Medulla oblongata (tissue), 1 donor: ENCODE measurements at regions not wholly inside any gene's neighbourhood (a gene's known extent, or its start where the extent isn't known, plus 50 kb on each side); places are given as distances from the start of the nearest gene placed in this dataset.

Experiments
- DNase-seq: peaks from one replicate; pipeline ENCODE4 v3.0.0-alpha.2; 2015; ENCODE audit errors: extremely low spot score

GRCh38 chr1:119302011-119302410, 66.6 kb upstream of the HAO2 start:
- no peak for DNase-seq

GRCh38 chr1:119308130-119308700, 60.4 kb upstream of the HAO2 start:
- no peak for DNase-seq

GRCh38 chr1:119308806-119309205, 59.8 kb upstream of the HAO2 start:
- DNase-seq, result no peak

- DNase-seq, result no peak
These were observed 58.3 kb upstream of the HAO2 start for GRCh38 chr1:119310301-119310700.

GRCh38 chr1:119312500-119312899, 56.1 kb upstream of the HAO2 start:
- DNase-seq, result no peak

- DNase-seq, result no peak
These were observed 54.4 kb upstream of the HAO2 start for GRCh38 chr1:119314001-119314796.

- DNase-seq, result no peak
These were observed 51.6 kb upstream of the HAO2 start for GRCh38 chr1:119316870-119317416.

- DNase-seq, result no peak
These were observed 49.9 kb upstream of the HAO2 start for GRCh38 chr1:119318466-119319309.
